HepG2 (cell line): ENCODE measurements at regions not wholly inside any gene's neighbourhood (a gene's known extent, or its start where the extent isn't known, plus 50 kb on each side); places are given as distances from the start of the nearest gene placed in this dataset.

Experiments used
- ATAC-seq: fragments of 200-7000 bp; cut with Tn5 transposase; 3 replicates; pipeline ENCODE4 v1.9.1; 2020; ENCODE audit warnings: mild to moderate bottlenecking, moderate library complexity
- BruUV-seq: library from RNA; stranded (reverse); fragments of 400-500 nt; replicated peaks from 2 replicates; lab custom pipeline; 2021; lab: Mats Ljungman, UMichigan
- CTCF ChIA-PET: fragments of 300-600 bp; formaldehyde crosslinking; extraction: SDS; loops from one replicate; lab custom pipeline; 2021; ENCODE audit warnings: low total read pairs, inconsistent platforms, low intra/inter-chr PET ratio; lab: Yijun Ruan, JAX
- POLR2A ChIA-PET: fragments of 350-600 bp; sonication (Branson Sonifier 250); formaldehyde crosslinking; loops from one replicate; lab custom pipeline; 2020; ENCODE audit warnings: antibody characterized with exemption, inconsistent platforms; lab: Yijun Ruan, JAX
- DNase-seq: peaks from one replicate; pipeline ENCODE4 v3.0.0-alpha.2; 2015; ENCODE audit warnings: low spot score
- FAIRE-seq: peaks from 3 replicates; lab custom pipeline; 2011; peaks lifted over from hg19 to GRCh38; lab: Jason Lieb, UNC
- H2AFZ ChIP-seq: one replicate; pipeline ENCODE4 v1.6.1; 2011; ENCODE audit warnings: low read length, inconsistent platforms
- H3K27ac ChIP-seq: fragments of 300-600 bp; 3 replicates; pipeline ENCODE4 v1.8.0; 2011; ENCODE audit warnings: mixed run types, mild to moderate bottlenecking, mixed read lengths, low read length, inconsistent platforms; ENCODE audit not compliant: insufficient read depth; ENCODE audit errors: extremely low read length
- H3K27me3 ChIP-seq, 2 experiments: fragments of 200-600 bp in 1 of 2; 2 replicates in 1 of 2; 3 replicates in 1 of 2; pipeline versions ENCODE4 v1.6.0 to v1.8.0; 2011; ENCODE audit warnings: low read length in 2 of 2, mild to moderate bottlenecking in 2 of 2, moderate library complexity in 2 of 2, inconsistent platforms in 1 of 2; ENCODE audit not compliant: insufficient read depth in 2 of 2, control insufficient read depth in 1 of 2
- H3K36me3 ChIP-seq, 2 experiments: fragments of 200-600 bp in 1 of 2; replicated peaks in 1 of 2; 2 replicates in 1 of 2; 3 replicates in 1 of 2; pipeline versions ENCODE4 v1.5.1 to v1.8.0; 2011; ENCODE audit warnings: low read length in 2 of 2, inconsistent platforms in 1 of 2; ENCODE audit not compliant: insufficient read depth in 2 of 2, control insufficient read depth in 1 of 2
- H3K4me1 ChIP-seq: 2 replicates; pipeline ENCODE4 v1.5.1; 2012; ENCODE audit warnings: low read length, inconsistent platforms; ENCODE audit not compliant: insufficient read depth
- H3K4me2 ChIP-seq: 2 replicates; pipeline ENCODE4 v1.6.0; 2011; ENCODE audit warnings: low read depth, low read length, inconsistent platforms
- H3K4me3 ChIP-seq, 3 experiments: fragments of 200-600 bp in 1 of 3; sonication (generic), shearing (Covaris generic) in 1 of 3; replicated peaks in 1 of 3; 2 replicates each; pipeline ENCODE4 v1.5.1; 2011 to 2016; ENCODE audit warnings: low read length in 3 of 3, inconsistent platforms in 2 of 3, low read depth in 2 of 3, mild to moderate bottlenecking in 2 of 3, control low read depth in 1 of 3, mixed read lengths in 1 of 3; ENCODE audit not compliant: insufficient read depth in 1 of 3
- H3K79me2 ChIP-seq: one replicate; pipeline ENCODE4 v1.6.1; 2011; ENCODE audit warnings: low read length, inconsistent platforms; ENCODE audit not compliant: insufficient read depth
- H3K9ac ChIP-seq: 2 replicates; pipeline ENCODE4 v1.6.0; 2011; ENCODE audit warnings: mild to moderate bottlenecking, low read depth, low read length, inconsistent platforms; ENCODE audit not compliant: insufficient read depth
- H3K9me3 ChIP-seq: 2 replicates; pipeline ENCODE4 v1.5.1; 2012; ENCODE audit warnings: mild to moderate bottlenecking, low read length
- H4K20me1 ChIP-seq: 2 replicates; pipeline ENCODE4 v1.6.0; 2011; ENCODE audit warnings: inconsistent platforms, mild to moderate bottlenecking, low read length, moderate library complexity; ENCODE audit not compliant: insufficient read depth
- ATRX ChIP-seq: sonication (generic); formaldehyde crosslinking; IDR thresholded peaks from 2 replicates; pipeline ENCODE4 v1.4.0; 2020; ENCODE audit warnings: missing genetic modification reagents, borderline replicate concordance
- FOXK1 ChIP-seq: sonication (generic); formaldehyde crosslinking; IDR thresholded peaks from 2 replicates; pipeline ENCODE4 v1.4.0; 2020; ENCODE audit warnings: low read depth, missing genetic modification reagents, borderline replicate concordance
- GTF3A ChIP-seq: sonication (generic); formaldehyde crosslinking; conservative IDR thresholded peaks from 2 replicates; pipeline ENCODE4 v1.4.0; 2020; ENCODE audit warnings: mild to moderate bottlenecking, missing genetic modification reagents
- HDAC1 ChIP-seq: sonication (generic); formaldehyde crosslinking; IDR thresholded peaks from 2 replicates; pipeline ENCODE4 v1.5.1; 2020; ENCODE audit warnings: mild to moderate bottlenecking, missing genetic modification reagents
- JDP2 ChIP-seq: sonication (generic); formaldehyde crosslinking; IDR thresholded peaks from 2 replicates; pipeline ENCODE4 v1.8.1; 2022; ENCODE audit warnings: missing genetic modification reagents, borderline replicate concordance
- KDM5B ChIP-seq: sonication (generic); formaldehyde crosslinking; IDR thresholded peaks from 2 replicates; pipeline ENCODE4 v1.4.0; 2020; ENCODE audit warnings: missing genetic modification reagents, mild to moderate bottlenecking, borderline replicate concordance
- KLF6 ChIP-seq: IDR thresholded peaks from 2 replicates; pipeline ENCODE4 v1.8.0; 2016; ENCODE audit warnings: missing biosample characterization, missing genetic modification reagents
- MEF2D ChIP-seq: sonication (generic); formaldehyde crosslinking; IDR thresholded peaks from 2 replicates; pipeline ENCODE4 v1.5.1; 2020; ENCODE audit warnings: mild to moderate bottlenecking, missing genetic modification reagents
- RFX1 ChIP-seq: fragments of 450-650 bp; IDR thresholded peaks from 2 replicates; pipeline ENCODE4 v1.6.1; 2017
- TBP ChIP-seq: sonication (generic); formaldehyde crosslinking; IDR thresholded peaks from 2 replicates; pipeline ENCODE4 v1.5.0; 2020; ENCODE audit warnings: missing genetic modification reagents
- ZFX ChIP-seq: sonication (generic); formaldehyde crosslinking; IDR thresholded peaks from 2 replicates; pipeline ENCODE4 v1.4.0; 2020; ENCODE audit warnings: mild to moderate bottlenecking, low read depth, missing genetic modification reagents, moderate library complexity
- ZKSCAN1 ChIP-seq: fragments of 150-350 bp; IDR thresholded peaks from 2 replicates; pipeline ENCODE4 v1.6.1; 2014; ENCODE audit warnings: low read length
- ZNF232 ChIP-seq: sonication (generic); formaldehyde crosslinking; IDR thresholded peaks from 2 replicates; pipeline ENCODE4 v1.4.0; 2020; ENCODE audit warnings: missing genetic modification reagents, borderline replicate concordance
- ZNF326 ChIP-seq: sonication (generic); formaldehyde crosslinking; IDR thresholded peaks from 2 replicates; pipeline ENCODE4 v1.4.0; 2020; ENCODE audit warnings: missing genetic modification reagents, borderline replicate concordance
- ZNF567 ChIP-seq: sonication (generic); formaldehyde crosslinking; IDR thresholded peaks from 2 replicates; pipeline ENCODE4 v1.8.1; 2023; ENCODE audit warnings: mild to moderate bottlenecking, missing genetic modification reagents, borderline replicate concordance
- ZNF605 ChIP-seq: sonication (generic); formaldehyde crosslinking; IDR thresholded peaks from 2 replicates; pipeline ENCODE4 v1.8.0; 2022; ENCODE audit warnings: mild to moderate bottlenecking, missing genetic modification reagents
- ZNF775 ChIP-seq: sonication (generic); formaldehyde crosslinking; IDR thresholded peaks from 2 replicates; pipeline ENCODE4 v1.4.0; 2020; ENCODE audit warnings: missing genetic modification reagents, mild to moderate bottlenecking, moderate library complexity, borderline replicate concordance
- ZNF83 ChIP-seq: sonication (generic); formaldehyde crosslinking; IDR thresholded peaks from 2 replicates; pipeline ENCODE4 v1.4.0; 2020; ENCODE audit warnings: missing genetic modification reagents, mild to moderate bottlenecking, borderline replicate concordance
- ZSCAN29 ChIP-seq: sonication (generic); formaldehyde crosslinking; conservative IDR thresholded peaks from 2 replicates; pipeline ENCODE4 v1.4.0; 2020; ENCODE audit warnings: mild to moderate bottlenecking, missing genetic modification reagents
- WGBS: methylation state at CpG from one replicate; pipeline ENCODE4 v1.1.6; 2017; ENCODE audit warnings: low lambda C conversion rate; 5-methylcytosine and 5-hydroxymethylcytosine counted together
- in situ Hi-C: cut with HindIII; loops from 2 replicates; pipeline ENCODE4 v1.10.0; 2017; ENCODE audit warnings: low pct_unique_long_range_greater_than_20kb; ENCODE audit not compliant: extremely low pct_ligation_motif_present
- intact Hi-C: fragments of 100-400 bp; cut with micrococcal nuclease; formaldehyde crosslinking; loops from one replicate; pipeline ENCODE4 v1.10.0; 2022; ENCODE audit not compliant: unreplicated experiment
- TF ChIP-seq, protein P1 (sequence below): sonication (generic); formaldehyde crosslinking; IDR thresholded peaks from 2 replicates; pipeline ENCODE4 v1.8.0; 2022; ENCODE audit warnings: mild to moderate bottlenecking, missing genetic modification reagents, borderline replicate concordance
- TF ChIP-seq, protein P2 (sequence below): sonication (generic); formaldehyde crosslinking; IDR thresholded peaks from 2 replicates; pipeline ENCODE4 v1.4.0; 2020; ENCODE audit warnings: missing genetic modification reagents, borderline replicate concordance

DNA sequence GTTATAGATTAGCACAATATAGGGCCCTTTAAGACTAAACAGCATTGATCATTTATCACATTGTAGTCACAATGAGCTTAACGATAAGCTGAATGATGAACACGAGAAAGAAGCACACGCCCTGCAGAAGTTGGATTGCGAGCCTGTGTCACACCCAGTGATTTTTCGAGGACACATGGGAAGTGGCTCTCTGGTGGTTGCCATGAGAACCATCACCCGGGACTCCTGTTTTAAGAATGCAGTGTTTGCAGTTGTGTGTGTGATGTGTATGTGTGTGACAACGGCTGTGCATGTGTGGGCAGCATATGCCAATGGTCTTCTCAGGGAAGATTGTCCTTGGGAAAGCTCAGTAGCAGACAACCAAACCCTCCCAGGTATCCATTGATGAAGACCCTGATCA is 69.2 kb downstream of the PDCL3 start (continued):
- TF ChIP-seq, protein P1, sequence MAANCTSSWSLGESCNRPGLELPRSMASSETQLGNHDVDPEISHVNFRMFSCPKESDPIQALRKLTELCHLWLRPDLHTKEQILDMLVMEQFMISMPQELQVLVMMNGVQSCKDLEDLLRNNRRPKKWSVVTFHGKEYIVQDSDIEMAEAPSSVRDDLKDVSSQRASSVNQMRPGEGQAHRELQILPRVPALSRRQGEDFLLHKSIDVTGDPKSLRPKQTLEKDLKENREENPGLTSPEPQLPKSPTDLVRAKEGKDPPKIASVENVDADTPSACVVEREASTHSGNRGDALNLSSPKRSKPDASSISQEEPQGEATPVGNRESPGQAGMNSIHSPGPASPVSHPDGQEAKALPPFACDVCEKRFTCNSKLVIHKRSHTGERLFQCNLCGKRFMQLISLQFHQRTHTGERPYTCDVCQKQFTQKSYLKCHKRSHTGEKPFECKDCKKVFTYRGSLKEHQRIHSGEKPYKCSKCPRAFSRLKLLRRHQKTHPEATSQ (CRISPR knock-in tag) = no peak
- TF ChIP-seq GTF3A (no peak), ATRX (CRISPR knock-in tag) (no peak), MEF2D (no peak)
- TF ChIP-seq, all 625 proteins: peak for 0

DNA sequence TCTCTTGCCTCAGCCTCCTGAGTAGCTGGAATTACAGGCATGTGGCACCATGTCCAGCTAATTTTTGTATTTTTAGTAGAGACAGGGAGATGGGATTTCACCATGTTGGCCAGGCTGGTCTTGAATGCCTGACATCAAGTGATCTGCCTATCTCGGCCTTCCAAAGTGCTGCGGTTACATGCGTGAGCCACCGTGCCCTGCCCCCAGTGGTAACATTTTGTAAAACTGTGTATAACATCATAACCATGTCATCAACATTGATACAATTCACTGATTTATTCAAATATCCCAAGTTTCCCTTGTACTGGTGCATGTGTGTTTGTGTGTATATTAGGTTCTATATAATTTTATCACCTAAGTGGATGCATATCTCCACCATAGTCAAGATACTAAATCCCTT is 70.0 kb downstream of the PDCL3 start:
- ATAC-seq (peak; percentile 31; the same call in 1 of the 3 replicates), FAIRE-seq (no peak)
- CTCF ChIA-PET = no interaction called here
- no peak for TF ChIP-seq KDM5B
- TF ChIP-seq ZKSCAN1 = no peak
- no peak for TF ChIP-seq ZNF605 (CRISPR knock-in tag)
- TF ChIP-seq KLF6 (CRISPR knock-in tag) = no peak
- TF ChIP-seq ZNF567 (CRISPR knock-in tag) = no peak
- TF ChIP-seq TBP (CRISPR knock-in tag) = no peak
- TF ChIP-seq ZNF232 (CRISPR knock-in tag) = no peak
- no peak for TF ChIP-seq ZNF83 (CRISPR knock-in tag)
- TF ChIP-seq HDAC1 (CRISPR knock-in tag) = no peak
- no peak for TF ChIP-seq FOXK1 (CRISPR knock-in tag)
- TF ChIP-seq, protein P2, sequence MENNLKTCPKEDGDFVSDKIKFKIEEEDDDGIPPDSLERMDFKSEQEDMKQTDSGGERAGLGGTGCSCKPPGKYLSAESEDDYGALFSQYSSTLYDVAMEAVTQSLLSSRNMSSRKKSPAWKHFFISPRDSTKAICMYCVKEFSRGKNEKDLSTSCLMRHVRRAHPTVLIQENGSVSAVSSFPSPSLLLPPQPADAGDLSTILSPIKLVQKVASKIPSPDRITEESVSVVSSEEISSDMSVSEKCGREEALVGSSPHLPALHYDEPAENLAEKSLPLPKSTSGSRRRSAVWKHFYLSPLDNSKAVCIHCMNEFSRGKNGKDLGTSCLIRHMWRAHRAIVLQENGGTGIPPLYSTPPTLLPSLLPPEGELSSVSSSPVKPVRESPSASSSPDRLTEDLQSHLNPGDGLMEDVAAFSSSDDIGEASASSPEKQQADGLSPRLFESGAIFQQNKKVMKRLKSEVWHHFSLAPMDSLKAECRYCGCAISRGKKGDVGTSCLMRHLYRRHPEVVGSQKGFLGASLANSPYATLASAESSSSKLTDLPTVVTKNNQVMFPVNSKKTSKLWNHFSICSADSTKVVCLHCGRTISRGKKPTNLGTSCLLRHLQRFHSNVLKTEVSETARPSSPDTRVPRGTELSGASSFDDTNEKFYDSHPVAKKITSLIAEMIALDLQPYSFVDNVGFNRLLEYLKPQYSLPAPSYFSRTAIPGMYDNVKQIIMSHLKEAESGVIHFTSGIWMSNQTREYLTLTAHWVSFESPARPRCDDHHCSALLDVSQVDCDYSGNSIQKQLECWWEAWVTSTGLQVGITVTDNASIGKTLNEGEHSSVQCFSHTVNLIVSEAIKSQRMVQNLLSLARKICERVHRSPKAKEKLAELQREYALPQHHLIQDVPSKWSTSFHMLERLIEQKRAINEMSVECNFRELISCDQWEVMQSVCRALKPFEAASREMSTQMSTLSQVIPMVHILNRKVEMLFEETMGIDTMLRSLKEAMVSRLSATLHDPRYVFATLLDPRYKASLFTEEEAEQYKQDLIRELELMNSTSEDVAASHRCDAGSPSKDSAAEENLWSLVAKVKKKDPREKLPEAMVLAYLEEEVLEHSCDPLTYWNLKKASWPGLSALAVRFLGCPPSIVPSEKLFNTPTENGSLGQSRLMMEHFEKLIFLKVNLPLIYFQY (CRISPR knock-in tag) = no peak
- no peak for TF ChIP-seq ZNF326 (CRISPR knock-in tag)
- TF ChIP-seq ZNF775 (CRISPR knock-in tag) = no peak
- no peak for TF ChIP-seq RFX1
- no peak for TF ChIP-seq ZSCAN29 (CRISPR knock-in tag)
- TF ChIP-seq JDP2 (CRISPR knock-in tag) = no peak
- no peak for TF ChIP-seq ZFX (CRISPR knock-in tag)

More for the DNA sequence above, 70.0 kb downstream of the PDCL3 start:
- POLR2A ChIA-PET = no interaction called here
- no peak for DNase-seq
- Histone ChIP-seq H3K9ac (no peak overlapping the region), H3K27me3 (peaks cover 3 to 42% of the 10 kb centered on the region in 2 experiments; a peak in 4 of 5 replicates), H3K4me1 (peaks cover 6% of the 10 kb centered on the region), H2AFZ (no peak overlapping the region), H3K79me2 (no peaks in the 10 kb centered on the region), H3K4me2 (no peak overlapping the region), H3K9me3 (no peaks in the 10 kb centered on the region), H3K4me3 (no peak overlapping the region), H4K20me1 (no peaks in the 10 kb centered on the region), H3K36me3 (no peaks in the 10 kb centered on the region), H3K27ac (no peak overlapping the region)
- WGBS = 72% methylated on average over 4 of the region's 4 CpGs
- intact Hi-C loops (no loop called here), in situ Hi-C loops (no loop called here)
- no TSS peak for BruUV-seq
